ENCODE measurements at regions not wholly inside any gene's neighbourhood (a gene's known extent, or its start where the extent isn't known, plus 50 kb on each side); places are given as distances from the start of the nearest gene placed in this dataset.

- no peak overlapping the region for H3K4me2 ChIP-seq (ENCODE audit: low read length)
- H3K27me3 ChIP-seq (ENCODE audit: control insufficient read depth, low read length) = no peaks in the 10 kb centered on the region
- H3K9me2 ChIP-seq (replicated peaks; ENCODE audit: control insufficient read depth, low read length) = no peaks in the 10 kb centered on the region
- no peaks in the 10 kb centered on the region for H3K9me3 ChIP-seq (ENCODE audit: control insufficient read depth, insufficient read depth, low read length)
- no peaks in the 10 kb centered on the region for H3K4me1 ChIP-seq (ENCODE audit: control insufficient read depth, low read length)
- H3K36me3 ChIP-seq (ENCODE audit: control insufficient read depth, low read length) = no peaks in the 10 kb centered on the region
- H3K79me2 ChIP-seq (ENCODE audit: control insufficient read depth, low read length) = no peaks in the 10 kb centered on the region
- H3F3A ChIP-seq (ENCODE audit: control insufficient read depth, insufficient read depth) = no peaks in the 10 kb centered on the region
- no peak overlapping the region for H3K27ac ChIP-seq (ENCODE audit: low read depth, low read length)
- no peaks in the 10 kb centered on the region for H4K20me1 ChIP-seq (ENCODE audit: control insufficient read depth, insufficient read depth, low read depth, low read length)
- TF ChIP-seq EZH2phosphoT487 (IDR thresholded peaks at IDR 0.05; ENCODE audit: borderline replicate concordance, low read length) (no peak), CTCF (IDR thresholded peaks at IDR 0.05; ENCODE audit: low read depth, low read length, poor library complexity, severe bottlenecking) (no peak)
- no peak overlapping the region for H3K4me3 ChIP-seq (ENCODE audit: low read length)
Measured at GRCh38 chr7:118696879-118697278, 472.4 kb downstream of the ANKRD7 start.

- H3K27ac ChIP-seq (ENCODE audit: low read depth, low read length) = no peak overlapping the region
- H3K9me3 ChIP-seq (ENCODE audit: control insufficient read depth, insufficient read depth, low read length) = no peaks in the 10 kb centered on the region
- no peaks in the 10 kb centered on the region for H3K79me2 ChIP-seq (ENCODE audit: control insufficient read depth, low read length)
- no peaks in the 10 kb centered on the region for H3K4me1 ChIP-seq (ENCODE audit: control insufficient read depth, low read length)
- H3K4me3 ChIP-seq (ENCODE audit: low read length) = no peak overlapping the region
- H3K4me2 ChIP-seq (ENCODE audit: low read length) = no peak overlapping the region
- no peaks in the 10 kb centered on the region for H3K9me2 ChIP-seq (replicated peaks; ENCODE audit: control insufficient read depth, low read length)
- H3F3A ChIP-seq (ENCODE audit: control insufficient read depth, insufficient read depth) = no peaks in the 10 kb centered on the region
- H4K20me1 ChIP-seq (ENCODE audit: control insufficient read depth, insufficient read depth, low read depth, low read length) = no peaks in the 10 kb centered on the region
- no peaks in the 10 kb centered on the region for H3K36me3 ChIP-seq (ENCODE audit: control insufficient read depth, low read length)
- no peaks in the 10 kb centered on the region for H3K27me3 ChIP-seq (ENCODE audit: control insufficient read depth, low read length)
- TF ChIP-seq CTCF (IDR thresholded peaks at IDR 0.05; ENCODE audit: low read depth, low read length, poor library complexity, severe bottlenecking) (no peak), EZH2phosphoT487 (IDR thresholded peaks at IDR 0.05; ENCODE audit: borderline replicate concordance, low read length) (no peak)
Measured at GRCh38 chr7:118699222-118699621, 474.7 kb downstream of the ANKRD7 start.

GRCh38 chr7:118708741-118709140 is 484.2 kb downstream of the ANKRD7 start:
- no peaks in the 10 kb centered on the region for H3K4me1 ChIP-seq (ENCODE audit: control insufficient read depth, low read length)
- no peaks in the 10 kb centered on the region for H3K36me3 ChIP-seq (ENCODE audit: control insufficient read depth, low read length)
- no peaks in the 10 kb centered on the region for H3K9me3 ChIP-seq (ENCODE audit: control insufficient read depth, insufficient read depth, low read length)
- no peaks in the 10 kb centered on the region for H3K79me2 ChIP-seq (ENCODE audit: control insufficient read depth, low read length)
- H3K4me3 ChIP-seq (ENCODE audit: low read length) = no peak overlapping the region
- H4K20me1 ChIP-seq (ENCODE audit: control insufficient read depth, insufficient read depth, low read depth, low read length) = no peaks in the 10 kb centered on the region
- TF ChIP-seq EZH2phosphoT487 (IDR thresholded peaks at IDR 0.05; ENCODE audit: borderline replicate concordance, low read length) = no peak
- TF ChIP-seq CTCF (IDR thresholded peaks at IDR 0.05; ENCODE audit: low read depth, low read length, poor library complexity, severe bottlenecking) = no peak
- no peak overlapping the region for H3K4me2 ChIP-seq (ENCODE audit: low read length)
- H3K9me2 ChIP-seq (replicated peaks; ENCODE audit: control insufficient read depth, low read length) = no peaks in the 10 kb centered on the region
- H3K27me3 ChIP-seq (ENCODE audit: control insufficient read depth, low read length) = no peaks in the 10 kb centered on the region
- H3F3A ChIP-seq (ENCODE audit: control insufficient read depth, insufficient read depth) = no peaks in the 10 kb centered on the region
- H3K27ac ChIP-seq (ENCODE audit: low read depth, low read length) = no peak overlapping the region

GRCh38 chr7:118711688-118712087 is 487.2 kb downstream of the ANKRD7 start:
- no peak for TF ChIP-seq EZH2phosphoT487 (IDR thresholded peaks at IDR 0.05; ENCODE audit: borderline replicate concordance, low read length)
- TF ChIP-seq CTCF (IDR thresholded peaks at IDR 0.05; ENCODE audit: low read depth, low read length, poor library complexity, severe bottlenecking) = no peak

More at GRCh38 chr7:118711688-118712087, 487.2 kb downstream of the ANKRD7 start:
- no peaks in the 10 kb centered on the region for H3K4me1 ChIP-seq (ENCODE audit: control insufficient read depth, low read length)
- H3K27ac ChIP-seq (ENCODE audit: low read depth, low read length) = no peak overlapping the region
- no peaks in the 10 kb centered on the region for H3K27me3 ChIP-seq (ENCODE audit: control insufficient read depth, low read length)
- no peaks in the 10 kb centered on the region for H3K79me2 ChIP-seq (ENCODE audit: control insufficient read depth, low read length)
- H3K4me3 ChIP-seq (ENCODE audit: low read length) = no peak overlapping the region
- H3F3A ChIP-seq (ENCODE audit: control insufficient read depth, insufficient read depth) = no peaks in the 10 kb centered on the region
- no peaks in the 10 kb centered on the region for H3K36me3 ChIP-seq (ENCODE audit: control insufficient read depth, low read length)
- H3K9me3 ChIP-seq (ENCODE audit: control insufficient read depth, insufficient read depth, low read length) = no peaks in the 10 kb centered on the region
- H4K20me1 ChIP-seq (ENCODE audit: control insufficient read depth, insufficient read depth, low read depth, low read length) = no peaks in the 10 kb centered on the region
- no peaks in the 10 kb centered on the region for H3K9me2 ChIP-seq (replicated peaks; ENCODE audit: control insufficient read depth, low read length)
- no peak overlapping the region for H3K4me2 ChIP-seq (ENCODE audit: low read length)

Measured in DOHH2 (cell line).